K562 (cell line): ENCODE measurements at regions not wholly inside any gene's neighbourhood (a gene's known extent, or its start where the extent isn't known, plus 50 kb on each side); places are given as distances from the start of the nearest gene placed in this dataset.

ENCODE experiments used
- ATAC-seq: fragments of 200-7000 bp; cut with Tn5 transposase; 3 replicates; pipeline ENCODE4 v1.9.1; 2020; ENCODE audit warnings: moderate library complexity
- BruUV-seq: library from RNA; stranded (reverse); fragments of 400-500 nt; replicated peaks from 2 replicates; lab custom pipeline; 2021; lab: Mats Ljungman, UMichigan
- CTCF ChIA-PET: fragments of 300-600 bp; formaldehyde crosslinking; extraction: SDS; loops from one replicate; lab custom pipeline; 2021; ENCODE audit warnings: low intra/inter-chr PET ratio; lab: Yijun Ruan, JAX
- POLR2A ChIA-PET: fragments of 300-600, 350-650 bp; sonication (Branson Sonifier 250); formaldehyde crosslinking; extraction: SDS; loops from one replicate; lab custom pipeline; 2021; ENCODE audit warnings: antibody characterized with exemption, inconsistent platforms; lab: Yijun Ruan, JAX
- DNase-seq, 4 experiments: peaks; one replicate each; pipeline versions ENCODE4 v3.0.0 to v3.0.0-alpha.2; 2011 to 2018; ENCODE audit warnings: low spot score in 3 of 4, mixed read lengths in 3 of 4; ENCODE audit errors: extremely low read depth in 1 of 4
- FAIRE-seq: peaks from 2 replicates; lab custom pipeline; 2011; peaks lifted over from hg19 to GRCh38; lab: Jason Lieb, UNC
- H2AFZ ChIP-seq: 2 replicates; pipeline ENCODE4 v1.6.0; 2011; ENCODE audit warnings: low read depth, low read length, control low read depth, inconsistent platforms
- H3K27ac ChIP-seq: fragments of 200-600 bp; 3 replicates; pipeline ENCODE4 v1.8.0; 2011; ENCODE audit warnings: low read depth, mild to moderate bottlenecking, control low read depth, inconsistent platforms, low read length, moderate library complexity, mixed read lengths; ENCODE audit errors: extremely low read depth
- H3K27me3 ChIP-seq, 2 experiments: fragments of 300-600 bp in 1 of 2; 2 replicates in 1 of 2; 3 replicates in 1 of 2; pipeline versions ENCODE4 v1.6.0 to v1.8.0; 2011; ENCODE audit warnings: inconsistent platforms in 2 of 2, low read length in 2 of 2, mild to moderate bottlenecking in 1 of 2, mixed read lengths in 1 of 2, moderate library complexity in 1 of 2; ENCODE audit not compliant: control insufficient read depth in 2 of 2, insufficient read depth in 2 of 2
- H3K36me3 ChIP-seq: fragments of 300-600 bp; 3 replicates; pipeline ENCODE4 v1.8.0; 2011; ENCODE audit warnings: mild to moderate bottlenecking, low read length, inconsistent platforms; ENCODE audit not compliant: control insufficient read depth, insufficient read depth
- H3K4me1 ChIP-seq, 2 experiments: fragments of 200-600 bp in 1 of 2; replicated peaks in 1 of 2; 2 replicates in 1 of 2; 3 replicates in 1 of 2; pipeline versions ENCODE4 v1.5.1 to v1.8.0; 2011; ENCODE audit warnings: inconsistent platforms in 2 of 2, low read length in 2 of 2, mild to moderate bottlenecking in 1 of 2, mixed read lengths in 1 of 2, moderate library complexity in 1 of 2; ENCODE audit not compliant: control insufficient read depth in 2 of 2, insufficient read depth in 2 of 2
- H3K4me2 ChIP-seq: 2 replicates; pipeline ENCODE4 v1.6.1; 2011; ENCODE audit warnings: low read length, control low read depth, inconsistent platforms, mixed read lengths; ENCODE audit not compliant: insufficient read depth
- H3K4me3 ChIP-seq: fragments of 200-600 bp; sonication (generic), shearing (Covaris generic); 2 replicates; pipeline ENCODE4 v1.5.1; 2016; ENCODE audit warnings: control low read depth, inconsistent platforms
- H3K79me2 ChIP-seq: fragments of 200-600 bp; 3 replicates; pipeline ENCODE4 v1.8.0; 2011; ENCODE audit warnings: low read length, inconsistent platforms; ENCODE audit not compliant: control insufficient read depth, insufficient read depth
- H3K9ac ChIP-seq, 2 experiments: 2 replicates each; pipeline versions ENCODE4 v1.6.0 to v1.6.1; 2011; ENCODE audit warnings: low read depth in 2 of 2, low read length in 2 of 2, control low read depth in 1 of 2, inconsistent platforms in 1 of 2, mild to moderate bottlenecking in 1 of 2, mixed read lengths in 1 of 2; ENCODE audit not compliant: insufficient read depth in 1 of 2
- H3K9me1 ChIP-seq: one replicate; pipeline ENCODE4 v1.6.0; 2011; ENCODE audit warnings: inconsistent platforms, mild to moderate bottlenecking, low read length, moderate library complexity; ENCODE audit not compliant: control insufficient read depth, insufficient read depth
- H3K9me3 ChIP-seq: replicated peaks from 2 replicates; pipeline ENCODE4 v1.5.1; 2011; ENCODE audit warnings: low read depth, low read length, inconsistent platforms; ENCODE audit not compliant: control insufficient read depth, insufficient read depth
- H4K20me1 ChIP-seq: replicated peaks from 2 replicates; pipeline ENCODE4 v1.6.1; 2011; ENCODE audit warnings: low read length, inconsistent platforms, mixed read lengths; ENCODE audit not compliant: control insufficient read depth, insufficient read depth
- BCOR ChIP-seq: fragments of 450-650 bp; IDR thresholded peaks from 2 replicates; pipeline ENCODE4 v1.6.1; 2016
- EGR1 ChIP-seq: fragments of 450-650 bp; conservative IDR thresholded peaks from 2 replicates; pipeline ENCODE4 v1.6.1; 2017; ENCODE audit warnings: mild to moderate bottlenecking
- HDAC1 ChIP-seq, 2 experiments: fragments of 450-650 bp; IDR thresholded peaks; 2 replicates each; pipeline ENCODE4 v1.6.1; 2016 to 2017; ENCODE audit warnings: inconsistent platforms in 1 of 2, mild to moderate bottlenecking in 1 of 2, moderate library complexity in 1 of 2
- MYC ChIP-seq, 2 experiments: fragments of 250-450 bp in 1 of 2; sonication (Bioruptor Pico) in 1 of 2; IDR thresholded peaks; 2 replicates each; pipeline versions ENCODE4 v1.5.1 to v1.6.1; 2012 to 2021; ENCODE audit warnings: low read depth in 2 of 2, borderline replicate concordance in 1 of 2, improper control_type of control experiment in 1 of 2, low read length in 1 of 2, mild to moderate bottlenecking in 1 of 2, moderate library complexity in 1 of 2
- SIN3B ChIP-seq: fragments of 450-650 bp; IDR thresholded peaks from 2 replicates; pipeline ENCODE4 v1.6.1; 2017; ENCODE audit warnings: low read depth, mild to moderate bottlenecking, moderate library complexity
- SRSF3 ChIP-seq: fragments of 200-400 bp; formaldehyde crosslinking; IDR thresholded peaks from 2 replicates; pipeline ENCODE4 v1.6.1; 2016; ENCODE audit warnings: mild to moderate bottlenecking, low read length, moderate library complexity; ENCODE audit not compliant: insufficient read depth
- TEAD2 ChIP-seq: fragments of 450-650 bp; IDR thresholded peaks from 2 replicates; pipeline ENCODE4 v1.6.1; 2016; ENCODE audit warnings: missing genetic modification characterization, control low read depth, missing compliant biosample characterization
- XRCC3 ChIP-seq: fragments of 450-650 bp; IDR thresholded peaks from 2 replicates; pipeline ENCODE4 v1.6.1; 2017; ENCODE audit warnings: mild to moderate bottlenecking, moderate library complexity
- ZNF197 ChIP-seq: fragments of 200-800 bp; sonication (Bioruptor generic); IDR thresholded peaks from 2 replicates; pipeline ENCODE4 v1.6.1; 2016; ENCODE audit warnings: low read depth, missing genetic modification characterization, missing compliant biosample characterization
- ZZZ3 ChIP-seq: fragments of 450-650 bp; IDR thresholded peaks from 2 replicates; pipeline ENCODE4 v1.6.1; 2016; ENCODE audit warnings: antibody characterized with exemption, mild to moderate bottlenecking, moderate library complexity
- WGBS: fragments of 100-300 bp; shearing (Covaris generic); methylation state at CpG from one replicate; pipeline ENCODE4 v1.1.6; 2016; ENCODE audit warnings: low coverage, mixed read lengths; ENCODE audit not compliant: insufficient coverage; ENCODE audit errors: missing lambda C conversion rate; 5-methylcytosine and 5-hydroxymethylcytosine counted together
- in situ Hi-C: fragments of 300-500 bp; cut with MboI; formaldehyde crosslinking; loops from 4 replicates; pipeline ENCODE4 v1.15.0; 2018; ENCODE audit warnings: inconsistent platforms, mixed read lengths
- intact Hi-C: fragments of 100-400 bp; cut with micrococcal nuclease; formaldehyde crosslinking; loops from 2 replicates; pipeline ENCODE4 v1.14.2; 2022
- TF ChIP-seq, protein P1 (sequence below), 2 experiments: IDR thresholded peaks; 2 replicates each; pipeline ENCODE4 v1.6.1; 2011; ENCODE audit warnings: borderline replicate concordance in 1 of 2, control low read depth in 1 of 2, low read depth in 1 of 2, low read length in 1 of 2, mild to moderate bottlenecking in 1 of 2, mixed read lengths in 1 of 2, moderate library complexity in 1 of 2; ENCODE audit not compliant: insufficient read depth in 1 of 2, insufficient read length in 1 of 2, poor library complexity in 1 of 2, severe bottlenecking in 1 of 2; ENCODE audit errors: extremely low read depth in 1 of 2
- TF ChIP-seq, protein P2 (sequence below): IDR thresholded peaks from 2 replicates; pipeline ENCODE4 v1.6.1; 2011; ENCODE audit not compliant: insufficient read length; ENCODE audit errors: extremely low read depth
- TF ChIP-seq, protein P3 (sequence below): fragments of 450-650 bp; IDR thresholded peaks from 2 replicates; pipeline ENCODE4 v1.6.1; 2018; ENCODE audit not compliant: partially characterized antibody
- TF ChIP-seq, protein P4 (sequence below): sonication (generic); formaldehyde crosslinking; IDR thresholded peaks from 2 replicates; pipeline ENCODE4 v1.8.0; 2022; ENCODE audit warnings: missing genetic modification reagents, mild to moderate bottlenecking, borderline replicate concordance

DNA sequence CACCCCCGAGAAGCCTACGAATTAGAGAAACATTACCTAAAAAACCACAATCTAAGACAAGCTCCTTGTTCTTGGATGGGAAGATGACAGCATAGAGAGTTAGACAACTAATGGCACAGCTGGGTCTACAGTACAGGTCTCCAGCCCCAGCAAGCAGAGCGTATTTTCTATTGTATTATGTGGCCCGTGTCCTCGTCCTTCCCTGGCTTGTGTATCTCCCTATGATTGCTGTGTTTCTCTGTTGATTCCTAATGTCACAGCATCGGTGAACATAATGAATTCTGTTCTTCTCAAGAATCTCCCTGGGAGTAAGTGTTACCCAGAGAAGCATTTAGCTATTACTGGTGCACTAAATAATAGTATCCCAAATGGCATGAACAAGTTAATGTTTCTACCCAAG, 66.8 kb upstream of the CEP78 start:
- ChIA-PET POLR2A (no interaction called here), CTCF (no interaction called here)
- FAIRE-seq (no peak), DNase-seq (no peak), ATAC-seq (no peak)
- no TSS peak for BruUV-seq
- H3K36me3 ChIP-seq: no peaks in the 10 kb centered on the region
- no peaks in the 10 kb centered on the region for H3K9me1 ChIP-seq
- H3K27ac ChIP-seq: no peak overlapping the region
- WGBS: 0% methylated on average over 6 of the region's 6 CpGs
- intact Hi-C loops (no loop called here), in situ Hi-C loops (no loop called here)
- no peaks in the 10 kb centered on the region for H4K20me1 ChIP-seq
- no peak overlapping the region for H2AFZ ChIP-seq
- H3K9me3 ChIP-seq: no peaks in the 10 kb centered on the region
- H3K9ac ChIP-seq: no peak overlapping the region
- no peaks in the 10 kb centered on the region for H3K4me1 ChIP-seq
- no peaks in the 10 kb centered on the region for H3K27me3 ChIP-seq
- no peaks in the 10 kb centered on the region for H3K79me2 ChIP-seq
- H3K4me3 ChIP-seq: no peak overlapping the region
- no peak overlapping the region for H3K4me2 ChIP-seq
- no peak for TF ChIP-seq EGR1
- TF ChIP-seq BCOR: no peak
- TF ChIP-seq HDAC1 (IDR thresholded peaks at IDR 0.05): no peak
- TF ChIP-seq ZNF197 (CRISPR knock-in tag): no peak
- no peak for TF ChIP-seq TEAD2 (tag)
- no peak for TF ChIP-seq SRSF3
- TF ChIP-seq, protein P1, sequence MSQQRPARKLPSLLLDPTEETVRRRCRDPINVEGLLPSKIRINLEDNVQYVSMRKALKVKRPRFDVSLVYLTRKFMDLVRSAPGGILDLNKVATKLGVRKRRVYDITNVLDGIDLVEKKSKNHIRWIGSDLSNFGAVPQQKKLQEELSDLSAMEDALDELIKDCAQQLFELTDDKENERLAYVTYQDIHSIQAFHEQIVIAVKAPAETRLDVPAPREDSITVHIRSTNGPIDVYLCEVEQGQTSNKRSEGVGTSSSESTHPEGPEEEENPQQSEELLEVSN (IDR thresholded peaks at IDR 0.05; ENCODE audit: borderline replicate concordance in 1 of 2, extremely low read depth in 1 of 2, insufficient read depth in 1 of 2, insufficient read length in 1 of 2, low read depth in 1 of 2, low read length in 1 of 2, poor library complexity in 1 of 2, severe bottlenecking in 1 of 2): no peak
- no peak for TF ChIP-seq SIN3B
- TF ChIP-seq XRCC3: no peak
- TF ChIP-seq MYC (IDR thresholded peaks at IDR 0.05; ENCODE audit: low read depth, low read length): no peak
- no peak for TF ChIP-seq MYC (CRISPR knock-in tag; IDR thresholded peaks at IDR 0.05; ENCODE audit: borderline replicate concordance, low read depth)
- TF ChIP-seq, protein P2, sequence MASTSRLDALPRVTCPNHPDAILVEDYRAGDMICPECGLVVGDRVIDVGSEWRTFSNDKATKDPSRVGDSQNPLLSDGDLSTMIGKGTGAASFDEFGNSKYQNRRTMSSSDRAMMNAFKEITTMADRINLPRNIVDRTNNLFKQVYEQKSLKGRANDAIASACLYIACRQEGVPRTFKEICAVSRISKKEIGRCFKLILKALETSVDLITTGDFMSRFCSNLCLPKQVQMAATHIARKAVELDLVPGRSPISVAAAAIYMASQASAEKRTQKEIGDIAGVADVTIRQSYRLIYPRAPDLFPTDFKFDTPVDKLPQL: no peak
- no peak for TF ChIP-seq ZZZ3
- TF ChIP-seq, protein P3, sequence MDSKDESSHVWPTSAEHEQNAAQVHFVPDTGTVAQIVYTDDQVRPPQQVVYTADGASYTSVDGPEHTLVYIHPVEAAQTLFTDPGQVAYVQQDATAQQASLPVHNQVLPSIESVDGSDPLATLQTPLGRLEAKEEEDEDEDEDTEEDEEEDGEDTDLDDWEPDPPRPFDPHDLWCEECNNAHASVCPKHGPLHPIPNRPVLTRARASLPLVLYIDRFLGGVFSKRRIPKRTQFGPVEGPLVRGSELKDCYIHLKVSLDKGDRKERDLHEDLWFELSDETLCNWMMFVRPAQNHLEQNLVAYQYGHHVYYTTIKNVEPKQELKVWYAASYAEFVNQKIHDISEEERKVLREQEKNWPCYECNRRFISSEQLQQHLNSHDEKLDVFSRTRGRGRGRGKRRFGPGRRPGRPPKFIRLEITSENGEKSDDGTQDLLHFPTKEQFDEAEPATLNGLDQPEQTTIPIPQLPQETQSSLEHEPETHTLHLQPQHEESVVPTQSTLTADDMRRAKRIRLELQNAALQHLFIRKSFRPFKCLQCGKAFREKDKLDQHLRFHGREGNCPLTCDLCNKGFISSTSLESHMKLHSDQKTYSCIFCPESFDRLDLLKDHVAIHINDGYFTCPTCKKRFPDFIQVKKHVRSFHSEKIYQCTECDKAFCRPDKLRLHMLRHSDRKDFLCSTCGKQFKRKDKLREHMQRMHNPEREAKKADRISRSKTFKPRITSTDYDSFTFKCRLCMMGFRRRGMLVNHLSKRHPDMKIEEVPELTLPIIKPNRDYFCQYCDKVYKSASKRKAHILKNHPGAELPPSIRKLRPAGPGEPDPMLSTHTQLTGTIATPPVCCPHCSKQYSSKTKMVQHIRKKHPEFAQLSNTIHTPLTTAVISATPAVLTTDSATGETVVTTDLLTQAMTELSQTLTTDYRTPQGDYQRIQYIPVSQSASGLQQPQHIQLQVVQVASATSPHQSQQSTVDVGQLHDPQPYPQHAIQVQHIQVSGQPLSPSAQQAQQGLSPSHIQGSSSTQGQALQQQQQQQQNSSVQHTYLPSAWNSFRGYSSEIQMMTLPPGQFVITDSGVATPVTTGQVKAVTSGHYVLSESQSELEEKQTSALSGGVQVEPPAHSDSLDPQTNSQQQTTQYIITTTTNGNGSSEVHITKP: no peak
- TF ChIP-seq, protein P4, sequence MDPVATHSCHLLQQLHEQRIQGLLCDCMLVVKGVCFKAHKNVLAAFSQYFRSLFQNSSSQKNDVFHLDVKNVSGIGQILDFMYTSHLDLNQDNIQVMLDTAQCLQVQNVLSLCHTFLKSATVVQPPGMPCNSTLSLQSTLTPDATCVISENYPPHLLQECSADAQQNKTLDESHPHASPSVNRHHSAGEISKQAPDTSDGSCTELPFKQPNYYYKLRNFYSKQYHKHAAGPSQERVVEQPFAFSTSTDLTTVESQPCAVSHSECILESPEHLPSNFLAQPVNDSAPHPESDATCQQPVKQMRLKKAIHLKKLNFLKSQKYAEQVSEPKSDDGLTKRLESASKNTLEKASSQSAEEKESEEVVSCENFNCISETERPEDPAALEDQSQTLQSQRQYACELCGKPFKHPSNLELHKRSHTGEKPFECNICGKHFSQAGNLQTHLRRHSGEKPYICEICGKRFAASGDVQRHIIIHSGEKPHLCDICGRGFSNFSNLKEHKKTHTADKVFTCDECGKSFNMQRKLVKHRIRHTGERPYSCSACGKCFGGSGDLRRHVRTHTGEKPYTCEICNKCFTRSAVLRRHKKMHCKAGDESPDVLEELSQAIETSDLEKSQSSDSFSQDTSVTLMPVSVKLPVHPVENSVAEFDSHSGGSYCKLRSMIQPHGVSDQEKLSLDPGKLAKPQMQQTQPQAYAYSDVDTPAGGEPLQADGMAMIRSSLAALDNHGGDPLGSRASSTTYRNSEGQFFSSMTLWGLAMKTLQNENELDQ: no peak
